OCI-LY7 (cell line): ENCODE measurements at regions not wholly inside any gene's neighbourhood (a gene's known extent, or its start where the extent isn't known, plus 50 kb on each side); places are given as distances from the start of the nearest gene placed in this dataset.
A peak's percentile ranks its signal among the peaks of the same experiment; 100 is the strongest.

Source experiments
- BruUV-seq: library from RNA; stranded (reverse); fragments of 400-500 nt; replicated peaks from 2 replicates; lab custom pipeline; 2021; lab: Mats Ljungman, UMichigan
- CTCF ChIA-PET: fragments of 300-600 bp; sonication (Branson Sonifier 250); formaldehyde crosslinking; loops from one replicate; lab custom pipeline; 2022; ENCODE audit warnings: antibody characterized with exemption; ENCODE audit not compliant: unreplicated experiment; lab: Charles Lee
- POLR2A ChIA-PET: fragments of 300-600 bp; sonication (Branson Sonifier 250); formaldehyde crosslinking; loops from one replicate; lab custom pipeline; 2022; ENCODE audit warnings: antibody characterized with exemption; lab: Charles Lee
- DNase-seq: peaks from one replicate; pipeline ENCODE4 v3.0.0-alpha.2; 2015; ENCODE audit warnings: low spot score
- H2AFZ ChIP-seq: fragments of 200-600 bp; sonication (generic), shearing (Covaris generic); 2 replicates; pipeline ENCODE4 v1.6.1; 2014; ENCODE audit warnings: mild to moderate bottlenecking, antibody characterized with exemption, low read length, moderate library complexity
- H3K27ac ChIP-seq: fragments of 200-600 bp; sonication (generic); 2 replicates; pipeline ENCODE4 v1.5.1; 2014; ENCODE audit warnings: mixed run types, low read depth, mild to moderate bottlenecking, moderate library complexity, low read length, inconsistent platforms; ENCODE audit not compliant: poor library complexity, severe bottlenecking
- H3K36me3 ChIP-seq: fragments of 200-600 bp; sonication (generic); 2 replicates; pipeline ENCODE4 v1.6.1; 2014; ENCODE audit warnings: mild to moderate bottlenecking, antibody characterized with exemption, low read length, moderate library complexity, mixed read lengths; ENCODE audit not compliant: insufficient read depth
- H3K4me1 ChIP-seq: fragments of 200-600 bp; sonication (generic); 2 replicates; pipeline ENCODE4 v1.5.1; 2014; ENCODE audit warnings: mild to moderate bottlenecking, low read length; ENCODE audit not compliant: insufficient read depth, poor library complexity, severe bottlenecking
- H3K4me2 ChIP-seq: fragments of 200-600 bp; sonication (generic); 2 replicates; pipeline ENCODE4 v1.6.1; 2014; ENCODE audit warnings: mild to moderate bottlenecking, low read length
- H3K4me3 ChIP-seq: fragments of 200-600 bp; sonication (generic); 2 replicates; pipeline ENCODE4 v1.5.1; 2014; ENCODE audit warnings: mild to moderate bottlenecking, low read depth, low read length; ENCODE audit not compliant: poor library complexity, severe bottlenecking
- H3K79me2 ChIP-seq: fragments of 200-600 bp; sonication (generic); 2 replicates; pipeline ENCODE4 v1.6.1; 2016; ENCODE audit warnings: low read depth, mild to moderate bottlenecking, low read length, moderate library complexity, mixed read lengths; ENCODE audit not compliant: insufficient read depth
- H3K9me2 ChIP-seq: fragments of 200-600 bp; sonication (generic); 2 replicates; pipeline ENCODE4 v1.6.1; 2016; ENCODE audit warnings: mild to moderate bottlenecking, low read length, mixed read lengths; ENCODE audit not compliant: insufficient read depth
- H3K9me3 ChIP-seq: fragments of 200-600 bp; sonication (generic); 2 replicates; pipeline ENCODE4 v1.6.1; 2014; ENCODE audit warnings: mild to moderate bottlenecking, mixed run types, low read length, mixed read lengths
- H4K20me1 ChIP-seq: fragments of 200-600 bp; sonication (generic); 2 replicates; pipeline ENCODE4 v1.6.1; 2014; ENCODE audit warnings: mild to moderate bottlenecking, antibody characterized with exemption, low read length, moderate library complexity, mixed read lengths; ENCODE audit not compliant: insufficient read depth
- CTCF ChIP-seq: fragments of 200-600 bp; sonication (generic); conservative IDR thresholded peaks from 2 replicates; pipeline ENCODE4 v1.5.1; 2014; ENCODE audit warnings: mild to moderate bottlenecking, antibody characterized with exemption, low read length, moderate library complexity, mixed read lengths
- EZH2phosphoT487 ChIP-seq: fragments of 200-600 bp; sonication (generic); IDR thresholded peaks from 2 replicates; pipeline ENCODE4 v1.6.1; 2018; ENCODE audit warnings: low read depth, borderline replicate concordance, mild to moderate bottlenecking, mixed run types, antibody characterized with exemption, low read length, moderate library complexity, mixed read lengths
- intact Hi-C: fragments of 100-400 bp; cut with micrococcal nuclease; formaldehyde crosslinking; loops from one replicate; pipeline ENCODE4 v1.10.0; 2022; ENCODE audit not compliant: unreplicated experiment

GRCh38 chr5:144876990-144877389 is 706.3 kb downstream of the KCTD16 start:
- peaks cover 6% of the 10 kb centered on the region for H3K4me1 ChIP-seq
- ChIA-PET CTCF (no interaction called here), POLR2A (no interaction called here)
- H3K9me2 ChIP-seq = no peaks in the 10 kb centered on the region
- no peaks in the 10 kb centered on the region for H4K20me1 ChIP-seq
- no TSS peak for BruUV-seq
- intact Hi-C loops = loop anchor here (5.0 kb wide), 1 partner anchor 165 kb away; no protein-coding TSS in a partner anchor
- no peak for TF ChIP-seq EZH2phosphoT487
- TF ChIP-seq CTCF = no peak
- no peaks in the 10 kb centered on the region for H3K79me2 ChIP-seq
- H3K27ac ChIP-seq = no peak overlapping the region
- H3K4me3 ChIP-seq = no peak overlapping the region
- H3K36me3 ChIP-seq = no peaks in the 10 kb centered on the region
- no peak overlapping the region for H2AFZ ChIP-seq
- no peak for DNase-seq
- H3K4me2 ChIP-seq = no peak overlapping the region
- no peaks in the 10 kb centered on the region for H3K9me3 ChIP-seq

GRCh38 chr5:144873076-144873475 is 702.4 kb downstream of the KCTD16 start:
- Histone ChIP-seq H3K79me2 (no peaks in the 10 kb centered on the region), H3K36me3 (no peaks in the 10 kb centered on the region), H3K4me3 (no peak overlapping the region), H3K9me3 (no peaks in the 10 kb centered on the region), H2AFZ (no peak overlapping the region), H3K4me1 (no peaks in the 10 kb centered on the region), H4K20me1 (no peaks in the 10 kb centered on the region), H3K9me2 (no peaks in the 10 kb centered on the region), H3K27ac (no peak overlapping the region), H3K4me2 (no peak overlapping the region)
- no peak for DNase-seq
- POLR2A ChIA-PET = interaction anchor here (1.1 kb wide), 1 partner anchor 9 kb away, joined by 3 read pairs; no protein-coding TSS in a partner anchor
- intact Hi-C loops = no loop called here
- BruUV-seq = no TSS peak
- CTCF ChIA-PET = no interaction called here
- no peak for TF ChIP-seq EZH2phosphoT487
- no peak for TF ChIP-seq CTCF

GRCh38 chr5:144864118-144864517 is 693.4 kb downstream of the KCTD16 start:
- ChIA-PET POLR2A (interaction anchor here (0.6 to 1.0 kb wide), 6 partner anchors 9 to 152 kb away, joined by 3 to 4 read pairs (median 3); no protein-coding TSS in a partner anchor), CTCF (no interaction called here)
- Histone ChIP-seq H3K4me2 (peak overlapping the region; percentile 61), H2AFZ (peak overlapping the region; percentile 68), H3K9me3 (no peaks in the 10 kb centered on the region), H4K20me1 (no peaks in the 10 kb centered on the region), H3K9me2 (no peaks in the 10 kb centered on the region), H3K79me2 (no peaks in the 10 kb centered on the region), H3K36me3 (no peaks in the 10 kb centered on the region), H3K4me3 (peak overlapping the region; percentile 26), H3K4me1 (peaks cover 54% of the 10 kb centered on the region), H3K27ac (peak overlapping the region; percentile 84)
- intact Hi-C loops = loop anchor here (2.0 kb wide), 1 partner anchor 153 kb away; no protein-coding TSS in a partner anchor
- no TSS peak for BruUV-seq
- peak; percentile 80 for DNase-seq
- TF ChIP-seq EZH2phosphoT487 (no peak), CTCF (no peak)
